ENCODE measurements at regions not wholly inside any gene's neighbourhood (a gene's known extent, or its start where the extent isn't known, plus 50 kb on each side); places are given as distances from the start of the nearest gene placed in this dataset.

DNA sequence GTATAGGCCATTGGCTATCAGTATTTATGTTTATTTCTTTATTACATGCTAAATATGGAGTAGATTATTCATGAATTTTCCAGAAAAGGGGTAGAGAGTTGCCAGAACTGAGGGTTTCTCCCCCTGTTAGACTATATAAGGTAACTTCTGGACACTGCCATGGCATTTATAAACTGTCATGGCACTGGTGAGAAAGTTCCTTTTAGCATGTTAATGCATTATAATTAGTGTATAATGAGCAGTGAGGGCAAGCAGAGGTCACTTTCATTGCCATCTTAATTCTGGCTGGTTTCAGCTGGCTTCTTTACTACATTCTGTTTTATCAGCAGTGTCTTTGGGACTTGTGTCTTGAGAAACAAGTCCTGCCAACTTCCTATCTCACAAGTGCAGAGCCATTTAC, 220.0 kb upstream of the CNR1 start:
- no peak for DNase-seq
- no peak for TF ChIP-seq POLR2A (IDR thresholded peaks at IDR 0.05)
- TF ChIP-seq, protein P1, sequence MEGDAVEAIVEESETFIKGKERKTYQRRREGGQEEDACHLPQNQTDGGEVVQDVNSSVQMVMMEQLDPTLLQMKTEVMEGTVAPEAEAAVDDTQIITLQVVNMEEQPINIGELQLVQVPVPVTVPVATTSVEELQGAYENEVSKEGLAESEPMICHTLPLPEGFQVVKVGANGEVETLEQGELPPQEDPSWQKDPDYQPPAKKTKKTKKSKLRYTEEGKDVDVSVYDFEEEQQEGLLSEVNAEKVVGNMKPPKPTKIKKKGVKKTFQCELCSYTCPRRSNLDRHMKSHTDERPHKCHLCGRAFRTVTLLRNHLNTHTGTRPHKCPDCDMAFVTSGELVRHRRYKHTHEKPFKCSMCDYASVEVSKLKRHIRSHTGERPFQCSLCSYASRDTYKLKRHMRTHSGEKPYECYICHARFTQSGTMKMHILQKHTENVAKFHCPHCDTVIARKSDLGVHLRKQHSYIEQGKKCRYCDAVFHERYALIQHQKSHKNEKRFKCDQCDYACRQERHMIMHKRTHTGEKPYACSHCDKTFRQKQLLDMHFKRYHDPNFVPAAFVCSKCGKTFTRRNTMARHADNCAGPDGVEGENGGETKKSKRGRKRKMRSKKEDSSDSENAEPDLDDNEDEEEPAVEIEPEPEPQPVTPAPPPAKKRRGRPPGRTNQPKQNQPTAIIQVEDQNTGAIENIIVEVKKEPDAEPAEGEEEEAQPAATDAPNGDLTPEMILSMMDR (IDR thresholded peaks at IDR 0.05), result no peak
- Histone ChIP-seq H3K27ac (no peak overlapping the region), H3K4me3 (no peak overlapping the region), H3K9me3 (no peaks in the 10 kb centered on the region), H3K36me3 (no peaks in the 10 kb centered on the region), H3K27me3 (no peaks in the 10 kb centered on the region), H3K4me1 (no peaks in the 10 kb centered on the region)

GRCh38 chr6:88383183-88383582, 217.0 kb upstream of the CNR1 start:
- Histone ChIP-seq H3K36me3 (no peaks in the 10 kb centered on the region), H3K4me3 (no peak overlapping the region), H3K27me3 (no peaks in the 10 kb centered on the region), H3K9me3 (no peaks in the 10 kb centered on the region), H3K4me1 (no peaks in the 10 kb centered on the region), H3K27ac (no peak overlapping the region)
- no peak for DNase-seq
- TF ChIP-seq POLR2A (IDR thresholded peaks at IDR 0.05), result no peak
- TF ChIP-seq, protein P1 (IDR thresholded peaks at IDR 0.05), result no peak

DNA sequence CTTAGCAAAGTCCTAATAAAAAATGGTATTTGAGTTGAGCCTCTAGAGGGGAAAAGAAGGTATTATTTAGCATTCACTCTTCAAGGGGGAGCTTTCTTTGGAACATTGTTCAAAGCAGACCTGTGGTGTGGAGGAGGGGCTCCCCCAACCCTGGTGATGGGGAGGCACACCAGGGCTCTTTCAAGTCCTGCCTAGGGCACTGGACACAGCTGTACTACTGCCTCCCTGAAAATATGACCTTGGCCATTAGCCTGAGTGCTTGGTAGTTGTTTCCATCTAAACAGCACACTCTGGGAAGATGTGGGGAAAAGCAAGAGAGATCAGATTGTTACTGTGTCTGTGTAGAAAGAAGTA, 215.1 kb upstream of the CNR1 start:
- no peak for DNase-seq
- Histone ChIP-seq H3K36me3 (no peaks in the 10 kb centered on the region), H3K9me3 (no peaks in the 10 kb centered on the region), H3K27me3 (no peaks in the 10 kb centered on the region), H3K4me3 (no peak overlapping the region), H3K27ac (no peak overlapping the region), H3K4me1 (no peaks in the 10 kb centered on the region)
- TF ChIP-seq POLR2A (IDR thresholded peaks at IDR 0.05), result no peak
- TF ChIP-seq, protein P1 (IDR thresholded peaks at IDR 0.05), result no peak

DNA sequence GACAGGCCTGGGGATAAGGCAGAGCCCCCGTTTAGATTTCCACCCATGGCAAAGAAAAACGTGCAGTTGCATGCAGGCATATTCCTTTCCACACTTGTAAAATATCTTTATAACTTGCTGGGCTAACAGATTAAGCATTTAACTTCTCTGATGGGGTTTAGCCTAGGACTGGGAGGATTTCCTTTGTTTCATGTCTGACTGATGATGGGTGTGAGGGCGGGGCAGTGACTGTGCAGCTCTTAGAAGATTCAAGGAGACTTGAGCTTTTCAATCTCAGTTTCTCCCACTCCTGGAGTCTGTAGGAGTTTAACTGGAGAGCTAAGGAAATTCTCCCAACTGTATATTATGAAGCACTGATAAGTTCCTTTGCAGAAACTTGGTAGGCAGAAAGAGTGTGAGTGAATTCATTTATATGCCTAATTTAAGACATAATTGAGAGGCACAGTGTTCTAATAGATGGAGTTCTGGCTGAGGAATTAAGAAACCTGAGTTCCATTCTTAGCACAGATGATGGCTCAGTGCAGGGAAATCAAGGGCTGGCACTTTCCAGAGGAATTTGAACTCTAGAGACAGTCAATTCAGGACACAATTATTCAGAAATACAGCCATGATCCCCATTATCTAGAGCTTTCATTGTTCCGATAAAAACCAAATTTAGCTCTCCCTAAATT, 214.6 kb upstream of the CNR1 start:
- Histone ChIP-seq H3K27ac (no peak overlapping the region), H3K4me1 (no peaks in the 10 kb centered on the region), H3K27me3 (no peaks in the 10 kb centered on the region), H3K9me3 (no peaks in the 10 kb centered on the region), H3K4me3 (no peak overlapping the region), H3K36me3 (no peaks in the 10 kb centered on the region)
- DNase-seq, result no peak
- TF ChIP-seq, protein P1 (IDR thresholded peaks at IDR 0.05), result no peak
- no peak for TF ChIP-seq POLR2A (IDR thresholded peaks at IDR 0.05)

GRCh38 chr6:88380083-88380482, 213.9 kb upstream of the CNR1 start:
- Histone ChIP-seq H3K27me3 (no peaks in the 10 kb centered on the region), H3K4me3 (no peak overlapping the region), H3K4me1 (no peaks in the 10 kb centered on the region), H3K36me3 (no peaks in the 10 kb centered on the region), H3K27ac (no peak overlapping the region), H3K9me3 (no peaks in the 10 kb centered on the region)
- peak in 1 of 3 donors; percentile 48 for DNase-seq
- TF ChIP-seq, protein P1 (IDR thresholded peaks at IDR 0.05), result no peak
- no peak for TF ChIP-seq POLR2A (IDR thresholded peaks at IDR 0.05)

DNA sequence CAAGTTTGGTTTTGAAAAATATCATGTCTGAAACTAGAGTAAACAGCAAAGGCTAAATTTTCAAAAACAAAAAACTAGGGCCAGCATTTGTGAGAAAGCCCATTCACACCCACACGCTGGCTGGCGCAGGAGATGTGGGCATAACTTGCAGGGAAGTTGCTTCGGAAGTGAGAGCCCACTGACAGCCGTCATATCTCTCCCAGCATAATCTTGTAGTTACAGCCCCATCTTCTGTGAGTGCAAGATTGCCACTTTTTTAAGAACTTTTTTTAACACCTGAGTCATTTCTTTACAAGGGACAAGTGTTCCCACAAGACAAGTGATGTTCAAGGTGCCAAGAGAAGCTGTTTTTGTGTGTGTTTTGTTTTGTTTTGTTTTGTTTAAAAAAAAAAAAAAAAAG, 212.5 kb upstream of the CNR1 start:
- no peak overlapping the region for H3K4me3 ChIP-seq
- no peaks in the 10 kb centered on the region for H3K27me3 ChIP-seq
- no peak overlapping the region for H3K27ac ChIP-seq
- TF ChIP-seq, protein P1 (IDR thresholded peaks at IDR 0.05), result no peak
- TF ChIP-seq POLR2A (IDR thresholded peaks at IDR 0.05), result no peak
- no peaks in the 10 kb centered on the region for H3K9me3 ChIP-seq
- no peaks in the 10 kb centered on the region for H3K36me3 ChIP-seq
- no peaks in the 10 kb centered on the region for H3K4me1 ChIP-seq
- no peak for DNase-seq

Data from Peyer's patch (tissue), 4 donors.